ENCODE measurements at regions not wholly inside any gene's neighbourhood (a gene's known extent, or its start where the extent isn't known, plus 50 kb on each side); places are given as distances from the start of the nearest gene placed in this dataset.

DNA sequence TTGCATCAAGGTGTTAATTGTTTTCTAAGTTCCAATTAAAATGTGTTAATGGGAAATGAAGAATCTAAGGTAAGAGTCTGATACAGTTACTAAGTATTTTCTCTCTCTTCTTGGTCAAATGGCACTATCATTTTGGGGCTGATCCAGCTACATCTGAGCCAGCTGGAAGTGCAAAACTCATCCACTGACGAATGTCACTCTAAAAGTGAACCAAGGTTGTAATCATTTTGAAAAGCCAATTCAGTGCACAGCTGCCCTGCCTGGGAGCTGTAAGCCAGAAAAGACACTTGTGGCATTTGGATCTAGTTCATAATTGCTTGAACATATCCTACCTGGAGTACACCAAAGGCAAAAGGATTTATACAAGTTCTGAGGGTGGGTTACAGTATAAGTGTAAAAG, 1011.3 kb downstream of the AACS start:
- H3K9me3 ChIP-seq, result peaks cover 0 to 6% (median 2%) of the 10 kb centered on the region in 3 donors
- no peaks in the 10 kb centered on the region for H3K36me3 ChIP-seq
- WGBS, 2 donors, result 29% methylated on average over 1 of the region's 1 CpG
- H3K4me1 ChIP-seq, result no peaks in the 10 kb centered on the region
- H3K27me3 ChIP-seq, result no peaks in the 10 kb centered on the region
- no peak overlapping the region for H3K4me3 ChIP-seq
- intact Hi-C loops (cut with DNase I), result no loop called here
- DNase-seq, result no peak
- H3K27ac ChIP-seq, result no peak overlapping the region
- TF ChIP-seq POLR2A (IDR thresholded peaks at IDR 0.05), result no peak
- TF ChIP-seq, protein P1, sequence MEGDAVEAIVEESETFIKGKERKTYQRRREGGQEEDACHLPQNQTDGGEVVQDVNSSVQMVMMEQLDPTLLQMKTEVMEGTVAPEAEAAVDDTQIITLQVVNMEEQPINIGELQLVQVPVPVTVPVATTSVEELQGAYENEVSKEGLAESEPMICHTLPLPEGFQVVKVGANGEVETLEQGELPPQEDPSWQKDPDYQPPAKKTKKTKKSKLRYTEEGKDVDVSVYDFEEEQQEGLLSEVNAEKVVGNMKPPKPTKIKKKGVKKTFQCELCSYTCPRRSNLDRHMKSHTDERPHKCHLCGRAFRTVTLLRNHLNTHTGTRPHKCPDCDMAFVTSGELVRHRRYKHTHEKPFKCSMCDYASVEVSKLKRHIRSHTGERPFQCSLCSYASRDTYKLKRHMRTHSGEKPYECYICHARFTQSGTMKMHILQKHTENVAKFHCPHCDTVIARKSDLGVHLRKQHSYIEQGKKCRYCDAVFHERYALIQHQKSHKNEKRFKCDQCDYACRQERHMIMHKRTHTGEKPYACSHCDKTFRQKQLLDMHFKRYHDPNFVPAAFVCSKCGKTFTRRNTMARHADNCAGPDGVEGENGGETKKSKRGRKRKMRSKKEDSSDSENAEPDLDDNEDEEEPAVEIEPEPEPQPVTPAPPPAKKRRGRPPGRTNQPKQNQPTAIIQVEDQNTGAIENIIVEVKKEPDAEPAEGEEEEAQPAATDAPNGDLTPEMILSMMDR (IDR thresholded peaks at IDR 0.05), result no peak

DNA sequence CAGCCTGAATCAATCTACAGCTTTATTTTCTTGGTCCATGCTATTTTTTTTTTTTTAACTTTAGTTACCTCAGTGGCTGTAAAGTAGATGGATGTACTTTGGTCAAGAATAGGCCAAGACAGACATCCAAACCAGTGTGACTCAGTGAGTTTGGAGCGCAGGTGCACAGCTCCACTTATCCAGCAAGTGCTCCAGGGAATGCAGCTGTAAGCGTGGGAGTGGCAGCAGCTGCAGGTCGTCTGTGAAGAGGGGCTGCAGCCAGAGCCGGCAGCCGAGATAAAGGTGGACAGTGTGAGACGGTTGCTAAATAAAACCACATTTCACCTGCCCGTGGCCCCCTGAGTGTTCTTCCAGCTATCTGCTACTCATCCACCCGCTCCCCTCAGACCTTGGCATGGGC, 1018.7 kb downstream of the AACS start:
- H3K27me3 ChIP-seq, result no peaks in the 10 kb centered on the region
- no peaks in the 10 kb centered on the region for H3K36me3 ChIP-seq
- no peak overlapping the region for H3K27ac ChIP-seq
- WGBS, 2 donors, result 64 to 80% methylated on average over 8 of the region's 8 CpGs
- TF ChIP-seq, protein P1 (IDR thresholded peaks at IDR 0.05), result no peak
- no peak for TF ChIP-seq POLR2A (IDR thresholded peaks at IDR 0.05)
- H3K4me3 ChIP-seq, result no peak overlapping the region
- H3K4me1 ChIP-seq, result no peaks in the 10 kb centered on the region
- no peaks in the 10 kb centered on the region for H3K9me3 ChIP-seq
- intact Hi-C loops (cut with DNase I), result no loop called here
- DNase-seq, result no peak

DNA sequence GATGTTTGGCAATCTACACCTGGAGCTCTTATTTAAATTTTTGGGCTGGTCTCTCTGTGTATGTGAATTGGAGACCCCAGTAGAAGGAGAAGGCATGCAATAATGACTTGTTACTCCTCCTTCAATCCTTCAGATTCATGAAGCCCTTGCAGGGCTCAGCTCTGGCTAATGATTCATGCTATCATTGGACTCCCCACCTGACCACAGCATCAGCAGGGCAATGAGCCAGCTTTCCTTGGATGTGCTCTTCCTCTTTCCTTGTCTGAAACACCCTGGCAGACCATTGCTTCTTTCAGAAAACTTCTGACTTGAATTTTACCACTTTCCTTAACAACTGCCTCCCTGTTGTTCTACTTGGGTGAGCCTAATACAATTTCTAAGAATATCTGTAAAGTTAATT, 1019.2 kb downstream of the AACS start:
- intact Hi-C loops (cut with DNase I), result no loop called here
- TF ChIP-seq, protein P1 (IDR thresholded peaks at IDR 0.05), result no peak
- no peak for TF ChIP-seq POLR2A (IDR thresholded peaks at IDR 0.05)
- DNase-seq, result no peak
- H3K27me3 ChIP-seq, result no peaks in the 10 kb centered on the region
- no peaks in the 10 kb centered on the region for H3K36me3 ChIP-seq
- no peaks in the 10 kb centered on the region for H3K9me3 ChIP-seq
- H3K4me3 ChIP-seq, result no peak overlapping the region
- H3K27ac ChIP-seq, result no peak overlapping the region
- H3K4me1 ChIP-seq, result no peaks in the 10 kb centered on the region

DNA sequence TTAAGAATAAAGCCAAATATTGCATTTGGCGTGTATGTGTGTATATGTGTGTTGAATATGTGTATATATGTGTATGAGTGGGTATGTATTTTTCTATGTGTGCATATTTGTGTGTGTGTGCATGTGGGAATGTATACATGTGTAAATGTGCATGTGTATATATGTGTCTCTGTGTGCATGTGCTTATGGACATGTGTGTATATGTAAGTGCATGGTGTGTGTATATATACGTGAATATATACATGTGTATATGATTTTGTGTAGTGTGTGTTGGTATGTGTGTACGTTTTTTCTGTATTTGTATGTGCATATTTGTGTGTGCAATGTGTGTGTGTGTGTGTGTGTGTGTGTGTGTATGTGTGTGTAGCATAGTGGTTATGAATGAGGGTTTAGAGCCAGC, 1021.0 kb downstream of the AACS start:
- 38 to 45% methylated on average over 3 of the region's 3 CpGs for WGBS, 2 donors
- H3K4me3 ChIP-seq, result no peak overlapping the region
- TF ChIP-seq, protein P1 (IDR thresholded peaks at IDR 0.05), result no peak
- no peak for TF ChIP-seq POLR2A (IDR thresholded peaks at IDR 0.05)
- H3K9me3 ChIP-seq, result no peaks in the 10 kb centered on the region
- no peaks in the 10 kb centered on the region for H3K36me3 ChIP-seq
- H3K4me1 ChIP-seq, result no peaks in the 10 kb centered on the region
- H3K27me3 ChIP-seq, result no peaks in the 10 kb centered on the region
- intact Hi-C loops (cut with DNase I), result no loop called here
- DNase-seq, result no peak
- no peak overlapping the region for H3K27ac ChIP-seq

DNA sequence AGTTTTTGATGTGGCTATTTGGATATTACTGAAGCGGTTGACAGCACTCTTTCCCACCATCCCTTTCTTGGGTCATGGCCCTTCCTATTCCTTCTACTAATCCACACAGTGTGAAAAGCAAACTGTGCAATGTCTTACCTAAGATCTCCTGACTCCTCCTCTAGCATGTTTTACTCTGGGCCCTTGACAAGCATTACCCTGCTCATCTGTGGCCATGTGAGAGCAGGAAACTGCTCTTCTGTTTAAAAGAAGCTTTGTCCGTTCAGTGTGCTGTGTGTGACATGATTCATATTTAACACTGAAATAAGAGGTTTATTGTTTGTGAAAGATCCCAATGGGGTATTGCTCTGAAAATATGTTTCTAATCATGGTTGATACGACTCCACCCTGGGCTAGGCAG, 1022.5 kb downstream of the AACS start:
- no peak overlapping the region for H3K27ac ChIP-seq
- H3K36me3 ChIP-seq, result no peaks in the 10 kb centered on the region
- no peak for DNase-seq
- H3K4me3 ChIP-seq, result no peak overlapping the region
- H3K27me3 ChIP-seq, result no peaks in the 10 kb centered on the region
- TF ChIP-seq, protein P1 (IDR thresholded peaks at IDR 0.05), result no peak
- no peak for TF ChIP-seq POLR2A (IDR thresholded peaks at IDR 0.05)
- H3K4me1 ChIP-seq, result no peaks in the 10 kb centered on the region
- no peaks in the 10 kb centered on the region for H3K9me3 ChIP-seq
- WGBS, 2 donors, result 67 to 69% methylated on average over 3 of the region's 3 CpGs
- intact Hi-C loops (cut with DNase I), result no loop called here
